Hepatocyte (in vitro differentiated cells): ENCODE measurements at regions not wholly inside any gene's neighbourhood (a gene's known extent, or its start where the extent isn't known, plus 50 kb on each side); places are given as distances from the start of the nearest gene placed in this dataset.
A peak's percentile ranks its signal among the peaks of the same experiment; 100 is the strongest.
"Not testable (repeated sequence)": the region's sequence is repeated elsewhere in the genome, so short reads cannot be mapped to it uniquely, and the experiment has no call there.

Experiments used
- DNase-seq: peaks from one replicate; pipeline ENCODE4 v3.0.0-alpha.2; 2016; ENCODE audit warnings: low spot score
- H2AFZ ChIP-seq: fragments of 200-600 bp; sonication (generic); 2 replicates; pipeline ENCODE4 v1.6.0; 2016; ENCODE audit warnings: antibody characterized with exemption, mild to moderate bottlenecking
- H3K27ac ChIP-seq: fragments of 200-600 bp; sonication (generic); 2 replicates; pipeline ENCODE4 v1.5.1; 2016; ENCODE audit warnings: mild to moderate bottlenecking
- H3K27me3 ChIP-seq: fragments of 200-600 bp; sonication (generic); 2 replicates; pipeline ENCODE4 v1.6.1; 2016
- H3K36me3 ChIP-seq: fragments of 200-600 bp; sonication (generic); replicated peaks from 2 replicates; pipeline ENCODE4 v1.5.1; 2016; ENCODE audit warnings: low read depth; ENCODE audit not compliant: insufficient read depth
- H3K4me1 ChIP-seq: fragments of 200-600 bp; sonication (generic); 2 replicates; pipeline ENCODE4 v1.5.1; 2016; ENCODE audit warnings: mild to moderate bottlenecking, moderate library complexity; ENCODE audit not compliant: insufficient read depth
- H3K4me2 ChIP-seq: fragments of 200-600 bp; sonication (generic); 2 replicates; pipeline ENCODE4 v1.6.0; 2016
- H3K4me3 ChIP-seq: fragments of 200-600 bp; sonication (generic); 2 replicates; pipeline ENCODE4 v1.5.1; 2016; ENCODE audit warnings: mild to moderate bottlenecking
- H3K79me2 ChIP-seq: fragments of 200-600 bp; sonication (generic); 2 replicates; pipeline ENCODE4 v1.6.0; 2017; ENCODE audit warnings: mild to moderate bottlenecking
- H3K9me2 ChIP-seq: fragments of 200-600 bp; sonication (generic); replicated peaks from 2 replicates; pipeline ENCODE4 v1.6.0; 2017; ENCODE audit warnings: mild to moderate bottlenecking; ENCODE audit not compliant: insufficient read depth
- H3K9me3 ChIP-seq: fragments of 200-600 bp; sonication (generic); 2 replicates; pipeline ENCODE4 v1.5.1; 2016; ENCODE audit warnings: low read depth, mild to moderate bottlenecking
- H4K20me1 ChIP-seq: fragments of 200-600 bp; sonication (generic); 2 replicates; pipeline ENCODE4 v1.6.0; 2016; ENCODE audit warnings: mild to moderate bottlenecking; ENCODE audit not compliant: insufficient read depth, poor library complexity, severe bottlenecking
- WGBS: methylation state at CpG from one replicate; pipeline ENCODE4 v1.1.6; 2016; ENCODE audit warnings: low lambda C conversion rate; ENCODE audit errors: missing lambda C conversion rate; 5-methylcytosine and 5-hydroxymethylcytosine counted together

DNA sequence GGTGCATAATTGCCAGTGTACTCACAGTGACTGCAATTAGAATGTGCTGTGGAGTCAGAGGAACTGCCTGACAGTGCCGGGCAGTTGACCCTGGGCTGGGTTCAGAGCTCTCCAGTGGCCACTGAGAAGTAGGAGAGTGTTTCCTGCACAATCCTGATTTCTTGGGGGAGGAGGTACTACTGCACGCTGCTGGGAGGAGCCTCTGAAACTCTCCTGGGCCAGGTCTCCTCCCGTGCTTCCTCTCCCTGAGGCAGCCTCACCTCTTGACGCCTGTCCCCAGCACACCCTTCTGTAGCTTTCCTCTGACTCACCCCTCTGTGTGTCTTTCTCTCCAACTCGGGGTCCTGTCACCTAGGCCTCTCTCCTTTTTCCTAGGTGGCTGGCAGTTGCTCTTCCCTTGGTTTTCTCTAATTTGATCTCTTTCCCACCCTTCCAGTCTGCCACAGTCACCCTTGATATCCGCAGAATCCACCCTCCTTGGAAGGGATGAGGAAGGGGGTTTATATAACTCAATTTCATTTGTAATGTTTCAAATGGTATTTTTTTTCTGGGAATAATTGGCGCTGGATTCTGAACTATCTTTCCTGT lies 264.7 kb upstream of the PLGLB2 start:
- H4K20me1 ChIP-seq, H3K9me3 ChIP-seq, H3K9me2 ChIP-seq, H3K36me3 ChIP-seq, H3K4me3 ChIP-seq, H2AFZ ChIP-seq, H3K4me2 ChIP-seq, H3K27me3 ChIP-seq, H3K79me2 ChIP-seq, H3K4me1 ChIP-seq: not testable (repeated sequence)
- WGBS, result 53% methylated on average over 7 of the region's 7 CpGs
- DNase-seq, result peak; percentile 46
- H3K27ac ChIP-seq, result peak overlapping the region; percentile 93

DNA sequence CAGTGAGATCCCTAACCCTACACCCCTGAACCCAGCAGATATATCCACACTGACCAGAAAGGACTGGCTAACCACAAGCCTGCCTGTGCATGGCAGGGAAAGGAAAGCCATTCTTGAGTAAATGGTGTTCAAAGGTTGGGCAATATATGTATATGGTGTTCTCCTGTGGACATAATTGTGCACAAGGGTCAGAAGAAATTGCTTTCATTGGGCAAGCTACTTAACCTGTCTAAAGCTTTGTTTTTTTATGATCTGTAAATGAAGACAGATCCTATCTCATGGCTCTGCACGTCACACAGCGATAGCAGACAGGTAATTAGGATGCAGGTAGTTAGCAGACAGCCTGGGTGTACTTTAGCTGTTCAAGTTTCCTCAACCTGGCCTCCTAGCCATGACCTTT lies 263.5 kb upstream of the PLGLB2 start:
- H3K4me3 ChIP-seq, H3K4me2 ChIP-seq, H3K36me3 ChIP-seq, H3K9me2 ChIP-seq, H3K4me1 ChIP-seq, H4K20me1 ChIP-seq, H2AFZ ChIP-seq, H3K79me2 ChIP-seq, H3K9me3 ChIP-seq, DNase-seq, H3K27me3 ChIP-seq: not testable (repeated sequence)
- H3K27ac ChIP-seq, result peak overlapping the region; percentile 93
- 68% methylated on average over 2 of the region's 2 CpGs for WGBS

DNA sequence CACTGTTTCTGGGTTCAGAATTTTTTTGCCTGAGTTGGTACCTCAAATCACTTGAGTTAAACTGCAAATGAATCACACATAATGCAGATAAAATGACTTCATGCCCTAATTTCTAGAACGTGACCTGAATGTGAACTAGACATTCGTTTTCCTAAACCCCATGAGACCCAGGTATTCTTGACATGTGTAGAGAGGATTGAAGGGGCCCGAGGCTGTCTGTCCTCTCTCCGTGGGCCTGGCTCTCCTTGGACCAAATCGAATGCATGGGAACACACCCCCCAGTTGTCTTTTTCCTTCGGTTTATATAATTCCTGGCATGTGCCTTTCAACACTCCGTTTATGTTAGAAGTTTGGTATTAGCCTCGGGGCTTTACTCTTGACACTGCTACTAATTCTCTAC lies 262.4 kb upstream of the PLGLB2 start:
- not testable (repeated sequence) for H3K27me3 ChIP-seq, H3K9me3 ChIP-seq, H4K20me1 ChIP-seq, H3K4me3 ChIP-seq, H3K9me2 ChIP-seq, H3K4me1 ChIP-seq, H3K36me3 ChIP-seq, H2AFZ ChIP-seq, H3K79me2 ChIP-seq, DNase-seq
- H3K4me2 ChIP-seq, result peak overlapping the region; percentile 9
- 17% methylated on average over 7 of the region's 8 CpGs for WGBS
- H3K27ac ChIP-seq, result peak overlapping the region; percentile 73

DNA sequence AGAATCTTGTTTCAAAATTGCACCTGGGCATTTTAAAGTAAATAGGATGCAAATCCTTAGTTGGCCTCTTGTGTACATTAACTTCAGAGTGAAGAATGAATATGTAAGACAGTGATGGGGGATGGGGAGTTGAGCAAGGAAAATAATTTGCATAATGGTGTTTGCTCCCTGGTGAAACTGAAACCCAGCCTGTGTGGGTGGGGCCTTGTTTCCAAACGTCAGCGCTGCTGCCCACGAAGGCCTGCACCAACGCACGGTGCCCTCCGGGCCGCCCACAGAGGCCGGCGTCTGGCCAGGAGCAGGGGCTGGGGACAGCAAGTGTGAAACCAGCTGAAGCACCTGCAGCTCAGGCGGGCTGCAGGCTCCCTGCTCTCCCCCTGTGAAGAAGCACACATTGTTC lies 262.0 kb upstream of the PLGLB2 start:
- Histone ChIP-seq H3K27ac (peak overlapping the region; percentile 81), H3K4me2 (peak overlapping the region; percentile 54)
- H3K9me2 ChIP-seq, H3K4me3 ChIP-seq, H3K36me3 ChIP-seq, H3K79me2 ChIP-seq, H3K9me3 ChIP-seq, H4K20me1 ChIP-seq, H3K4me1 ChIP-seq, H3K27me3 ChIP-seq, DNase-seq, H2AFZ ChIP-seq: not testable (repeated sequence)
- WGBS, result no CpG with 5 or more reads among the region's 10 CpGs

DNA sequence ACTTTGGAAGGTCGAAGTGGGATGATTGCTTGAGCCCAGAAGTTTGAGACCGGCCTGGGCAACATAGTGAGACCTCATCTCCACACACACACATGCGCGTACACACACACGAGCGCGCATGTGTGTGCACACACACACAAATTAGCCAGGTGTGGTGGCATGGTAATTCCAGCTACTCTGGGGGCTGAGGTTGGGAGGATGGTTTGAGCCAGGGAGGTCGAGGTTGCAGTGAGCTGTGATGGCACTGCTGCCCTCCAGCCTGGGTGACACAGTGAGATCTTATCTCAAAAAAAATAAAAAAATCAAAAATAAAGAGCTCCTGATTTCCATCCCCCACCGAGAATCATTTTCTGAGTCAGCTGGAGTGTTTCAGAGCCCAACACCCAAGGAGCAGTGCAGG lies 261.5 kb upstream of the PLGLB2 start:
- H3K79me2 ChIP-seq, H3K27me3 ChIP-seq, H3K36me3 ChIP-seq, H3K4me3 ChIP-seq, DNase-seq, H3K9me2 ChIP-seq, H3K4me1 ChIP-seq, H4K20me1 ChIP-seq, H3K9me3 ChIP-seq, H2AFZ ChIP-seq: not testable (repeated sequence)
- 91% methylated on average over 8 of the region's 9 CpGs for WGBS
- Histone ChIP-seq H3K4me2 (peak overlapping the region; percentile 54), H3K27ac (peak overlapping the region; percentile 81)

DNA sequence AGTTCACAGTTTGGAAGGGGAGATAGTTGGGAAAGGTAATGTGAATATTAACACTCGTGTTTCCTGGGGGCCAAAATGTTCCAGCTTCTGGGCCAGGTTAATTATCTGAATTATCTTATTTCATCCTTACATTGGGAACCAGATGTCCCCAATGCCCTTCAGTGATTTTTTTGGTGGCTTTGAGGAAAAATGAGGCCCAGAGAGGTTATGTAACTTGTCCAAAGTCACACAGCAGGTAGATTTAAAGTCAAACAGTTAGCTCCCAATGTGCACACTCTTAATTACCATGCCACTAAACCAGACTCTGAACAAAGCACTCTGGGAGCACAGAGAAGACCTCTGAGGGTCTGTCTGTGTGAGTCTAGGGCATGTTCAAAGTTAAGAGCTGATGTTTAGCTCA lies 259.9 kb upstream of the PLGLB2 start:
- H3K27ac ChIP-seq, H3K4me1 ChIP-seq, H3K4me2 ChIP-seq, H3K36me3 ChIP-seq, H2AFZ ChIP-seq, H3K79me2 ChIP-seq, H3K27me3 ChIP-seq, DNase-seq, H3K4me3 ChIP-seq, H3K9me3 ChIP-seq, H4K20me1 ChIP-seq, H3K9me2 ChIP-seq: not testable (repeated sequence)
- WGBS, result 100% methylated on average over 1 of the region's 1 CpG

DNA sequence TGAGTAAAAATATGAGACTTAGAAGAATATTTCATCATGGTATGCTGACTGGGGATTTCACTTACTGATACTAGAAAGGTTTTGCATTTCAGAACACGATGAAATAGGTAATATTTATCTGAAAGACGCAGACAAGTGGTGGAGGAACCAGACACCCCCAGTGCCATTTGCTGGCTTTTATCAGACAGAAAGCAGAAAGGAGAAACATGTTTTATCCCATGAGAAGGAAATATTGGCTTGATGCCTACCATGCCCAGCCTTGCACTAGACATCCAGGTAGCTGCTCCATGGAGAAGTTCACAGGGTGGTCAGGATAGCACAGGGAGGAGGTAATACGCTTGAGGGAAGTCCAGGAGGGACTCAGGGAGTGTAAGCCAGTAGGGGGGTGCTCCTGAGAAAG lies 258.9 kb upstream of the PLGLB2 start:
- not testable (repeated sequence) for DNase-seq, H3K27me3 ChIP-seq, H4K20me1 ChIP-seq, H3K9me3 ChIP-seq, H3K4me3 ChIP-seq, H2AFZ ChIP-seq, H3K36me3 ChIP-seq, H3K4me2 ChIP-seq, H3K4me1 ChIP-seq, H3K27ac ChIP-seq, H3K9me2 ChIP-seq, H3K79me2 ChIP-seq
- 88% methylated on average over 3 of the region's 3 CpGs for WGBS

DNA sequence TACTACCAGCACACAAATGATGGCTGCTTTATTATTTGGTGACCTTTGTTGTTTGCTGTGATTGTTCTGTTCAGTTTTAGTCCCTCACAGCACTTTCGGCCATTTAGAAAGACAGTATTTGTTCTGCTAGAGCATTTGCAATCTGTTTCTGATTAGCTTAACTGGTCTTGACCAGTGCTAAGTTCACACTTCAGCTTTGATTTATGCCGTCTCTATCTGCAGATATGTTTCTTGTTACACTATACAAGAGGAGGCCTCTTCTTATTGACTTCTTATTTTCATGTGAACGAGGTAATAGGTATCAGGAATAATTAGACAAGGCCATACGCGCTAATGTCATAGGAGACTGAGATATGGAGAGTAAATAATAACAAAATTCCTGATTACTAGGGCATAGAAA lies 253.0 kb upstream of the PLGLB2 start:
- not testable (repeated sequence) for H3K4me3 ChIP-seq, DNase-seq, H3K9me2 ChIP-seq, H3K9me3 ChIP-seq, H4K20me1 ChIP-seq, H3K79me2 ChIP-seq, H3K36me3 ChIP-seq, H3K4me2 ChIP-seq, H2AFZ ChIP-seq, H3K27me3 ChIP-seq
- peaks cover 10% of the 10 kb centered on the region for H3K4me1 ChIP-seq
- H3K27ac ChIP-seq, result peak overlapping the region; percentile 80
- 62% methylated on average over 5 of the region's 5 CpGs for WGBS

DNA sequence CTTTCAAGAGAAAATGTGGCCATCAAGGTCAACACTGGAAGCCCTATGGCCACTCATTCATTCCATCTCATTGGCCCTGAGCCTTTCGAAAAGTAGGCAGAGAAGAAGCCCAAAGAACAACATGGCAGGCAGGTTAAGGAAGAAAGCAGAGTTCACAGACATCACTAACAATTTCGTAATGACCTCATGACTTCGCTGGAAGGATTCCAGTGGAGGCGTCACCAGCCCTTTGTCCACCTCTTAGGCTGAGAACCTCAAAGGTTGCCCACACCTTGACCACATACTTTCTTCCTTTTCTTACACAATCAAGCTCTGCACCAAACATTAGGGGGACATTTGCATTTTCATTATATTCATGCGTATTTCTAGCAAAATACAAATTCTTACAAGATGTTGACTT lies 252.4 kb upstream of the PLGLB2 start:
- H3K9me2 ChIP-seq, H3K4me3 ChIP-seq, DNase-seq, H3K4me2 ChIP-seq, H3K79me2 ChIP-seq, H3K9me3 ChIP-seq, H3K27me3 ChIP-seq, H3K36me3 ChIP-seq, H2AFZ ChIP-seq, H4K20me1 ChIP-seq: not testable (repeated sequence)
- H3K27ac ChIP-seq, result peak overlapping the region; percentile 80
- WGBS, result 86% methylated on average over 5 of the region's 5 CpGs
- H3K4me1 ChIP-seq, result peaks cover 14% of the 10 kb centered on the region
